BE2C (cell line): ENCODE measurements at regions not wholly inside any gene's neighbourhood (a gene's known extent, or its start where the extent isn't known, plus 50 kb on each side); places are given as distances from the start of the nearest gene placed in this dataset.
"Not testable (repeated sequence)": the region's sequence is repeated elsewhere in the genome, so short reads cannot be mapped to it uniquely, and the experiment has no call there.

ENCODE experiments used
- DNase-seq: peaks from one replicate; pipeline ENCODE4 v3.0.0-alpha.2; 2020
- H3K27me3 ChIP-seq: fragments of 250-450 bp; sonication (Bioruptor Pico); 2 replicates; pipeline ENCODE4 v1.5.1; 2020; ENCODE audit warnings: mild to moderate bottlenecking
- H3K36me3 ChIP-seq: fragments of 250-450 bp; sonication (Bioruptor Pico); 2 replicates; pipeline ENCODE4 v1.5.1; 2020; ENCODE audit warnings: mild to moderate bottlenecking
- H3K4me1 ChIP-seq: fragments of 250-450 bp; sonication (Bioruptor Pico); 2 replicates; pipeline ENCODE4 v1.5.1; 2020
- H3K4me3 ChIP-seq: 2 replicates; pipeline ENCODE4 v1.5.1; 2011; ENCODE audit warnings: low read depth, low read length
- H3K9me3 ChIP-seq: fragments of 250-450 bp; sonication (Bioruptor Pico); 2 replicates; pipeline ENCODE4 v1.5.1; 2020
- CTCF ChIP-seq: IDR thresholded peaks from 2 replicates; pipeline ENCODE4 v1.5.1; 2012; ENCODE audit warnings: mild to moderate bottlenecking, low read depth, low read length

GRCh38 chr10:70982443-70982842, 94.1 kb upstream of the PCBD1 start:
- H3K36me3 ChIP-seq = no peaks in the 10 kb centered on the region
- no peak for TF ChIP-seq CTCF

GRCh38 chr10:70984986-70985722, 96.8 kb upstream of the PCBD1 start:
- no peak for DNase-seq
- TF ChIP-seq CTCF = no peak

More at GRCh38 chr10:70982443-70982842, 94.1 kb upstream of the PCBD1 start:
- Histone ChIP-seq H3K27me3 (no peaks in the 10 kb centered on the region), H3K4me3 (no peak overlapping the region), H3K4me1 (no peaks in the 10 kb centered on the region), H3K9me3 (no peaks in the 10 kb centered on the region)
- no peak for DNase-seq

GRCh38 chr10:70985824-70986622, 97.7 kb upstream of the PCBD1 start:
- Histone ChIP-seq H3K4me1 (no peaks in the 10 kb centered on the region), H3K27me3 (no peaks in the 10 kb centered on the region), H3K9me3 (no peaks in the 10 kb centered on the region), H3K36me3 (no peaks in the 10 kb centered on the region), H3K4me3 (no peak overlapping the region)
- DNase-seq = no peak
- TF ChIP-seq CTCF = no peak

More at GRCh38 chr10:70984986-70985722, 96.8 kb upstream of the PCBD1 start:
- Histone ChIP-seq H3K27me3 (no peaks in the 10 kb centered on the region), H3K4me3 (no peak overlapping the region), H3K9me3 (no peaks in the 10 kb centered on the region), H3K36me3 (no peaks in the 10 kb centered on the region), H3K4me1 (no peaks in the 10 kb centered on the region)

GRCh38 chr10:70986623-70986950, 98.2 kb upstream of the PCBD1 start:
- Histone ChIP-seq H3K27me3 (no peaks in the 10 kb centered on the region), H3K9me3 (no peaks in the 10 kb centered on the region), H3K4me1 (no peaks in the 10 kb centered on the region), H3K36me3 (no peaks in the 10 kb centered on the region), H3K4me3 (no peak overlapping the region)
- DNase-seq = no peak
- TF ChIP-seq CTCF = no peak

GRCh38 chr10:70987396-70988130, 99.2 kb upstream of the PCBD1 start:
- H3K27me3 ChIP-seq = no peaks in the 10 kb centered on the region
- no peaks in the 10 kb centered on the region; the same call in 1 of the 2 replicates for H3K9me3 ChIP-seq
- no peak for TF ChIP-seq CTCF
- H3K36me3 ChIP-seq = no peaks in the 10 kb centered on the region
- H3K4me1 ChIP-seq = no peaks in the 10 kb centered on the region
- DNase-seq = no peak
- H3K4me3 ChIP-seq = no peak overlapping the region

- H3K4me3 ChIP-seq, H3K9me3 ChIP-seq, H3K4me1 ChIP-seq, DNase-seq, H3K36me3 ChIP-seq, H3K27me3 ChIP-seq: not testable (repeated sequence)
These were observed 101.8 kb upstream of the PCBD1 start for GRCh38 chr10:70990156-70990555.
